BE2C (cell line): ENCODE measurements at regions not wholly inside any gene's neighbourhood (a gene's known extent, or its start where the extent isn't known, plus 50 kb on each side); places are given as distances from the start of the nearest gene placed in this dataset.
"Not testable (repeated sequence)": the region's sequence is repeated elsewhere in the genome, so short reads cannot be mapped to it uniquely, and the experiment has no call there.

ENCODE experiments used
- DNase-seq: peaks from one replicate; pipeline ENCODE4 v3.0.0-alpha.2; 2020
- H3K27me3 ChIP-seq: fragments of 250-450 bp; sonication (Bioruptor Pico); 2 replicates; pipeline ENCODE4 v1.5.1; 2020; ENCODE audit warnings: mild to moderate bottlenecking
- H3K36me3 ChIP-seq: fragments of 250-450 bp; sonication (Bioruptor Pico); 2 replicates; pipeline ENCODE4 v1.5.1; 2020; ENCODE audit warnings: mild to moderate bottlenecking
- H3K4me1 ChIP-seq: fragments of 250-450 bp; sonication (Bioruptor Pico); 2 replicates; pipeline ENCODE4 v1.5.1; 2020
- H3K4me3 ChIP-seq: 2 replicates; pipeline ENCODE4 v1.5.1; 2011; ENCODE audit warnings: low read depth, low read length
- H3K9me3 ChIP-seq: fragments of 250-450 bp; sonication (Bioruptor Pico); 2 replicates; pipeline ENCODE4 v1.5.1; 2020
- TF ChIP-seq, protein P1 (sequence below): IDR thresholded peaks from 2 replicates; pipeline ENCODE4 v1.5.1; 2012; ENCODE audit warnings: mild to moderate bottlenecking, low read depth, low read length

DNA sequence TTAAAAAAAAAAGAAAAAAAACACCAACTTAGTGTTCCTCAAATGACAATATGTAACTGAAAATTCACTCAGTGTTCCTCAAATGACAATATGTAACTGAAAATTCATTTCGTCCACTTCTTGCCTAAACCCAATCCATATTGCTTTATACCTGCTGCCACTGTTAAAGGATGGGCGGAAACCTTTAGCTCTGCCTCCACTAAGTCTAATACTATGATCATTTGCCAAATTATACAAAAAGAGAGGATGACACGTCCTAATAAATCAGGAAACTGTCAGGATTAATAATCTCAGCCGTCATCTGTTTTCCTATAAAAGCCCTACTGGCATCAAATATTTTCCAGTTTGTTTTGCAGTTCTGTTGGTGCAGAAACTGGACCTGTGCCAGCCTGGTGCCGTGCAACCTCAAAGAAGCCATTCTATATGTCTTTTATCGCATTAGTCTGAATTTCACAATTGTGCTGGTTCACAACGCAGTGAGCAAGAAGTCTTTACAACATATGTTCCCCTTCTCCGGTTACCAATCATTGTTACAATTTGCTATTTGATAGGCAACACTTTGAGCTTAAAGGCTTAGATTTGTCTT is 160.4 kb upstream of the KCNH8 start:
- Histone ChIP-seq H3K9me3 (no peaks in the 10 kb centered on the region), H3K4me3 (no peak overlapping the region), H3K4me1 (no peaks in the 10 kb centered on the region), H3K36me3 (no peaks in the 10 kb centered on the region), H3K27me3 (no peaks in the 10 kb centered on the region; the same call in 1 of the 2 replicates)
- no peak for DNase-seq
- TF ChIP-seq, protein P1, sequence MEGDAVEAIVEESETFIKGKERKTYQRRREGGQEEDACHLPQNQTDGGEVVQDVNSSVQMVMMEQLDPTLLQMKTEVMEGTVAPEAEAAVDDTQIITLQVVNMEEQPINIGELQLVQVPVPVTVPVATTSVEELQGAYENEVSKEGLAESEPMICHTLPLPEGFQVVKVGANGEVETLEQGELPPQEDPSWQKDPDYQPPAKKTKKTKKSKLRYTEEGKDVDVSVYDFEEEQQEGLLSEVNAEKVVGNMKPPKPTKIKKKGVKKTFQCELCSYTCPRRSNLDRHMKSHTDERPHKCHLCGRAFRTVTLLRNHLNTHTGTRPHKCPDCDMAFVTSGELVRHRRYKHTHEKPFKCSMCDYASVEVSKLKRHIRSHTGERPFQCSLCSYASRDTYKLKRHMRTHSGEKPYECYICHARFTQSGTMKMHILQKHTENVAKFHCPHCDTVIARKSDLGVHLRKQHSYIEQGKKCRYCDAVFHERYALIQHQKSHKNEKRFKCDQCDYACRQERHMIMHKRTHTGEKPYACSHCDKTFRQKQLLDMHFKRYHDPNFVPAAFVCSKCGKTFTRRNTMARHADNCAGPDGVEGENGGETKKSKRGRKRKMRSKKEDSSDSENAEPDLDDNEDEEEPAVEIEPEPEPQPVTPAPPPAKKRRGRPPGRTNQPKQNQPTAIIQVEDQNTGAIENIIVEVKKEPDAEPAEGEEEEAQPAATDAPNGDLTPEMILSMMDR = no peak

- TF ChIP-seq, protein P1 = no peak
- no peaks in the 10 kb centered on the region for H3K4me1 ChIP-seq
Measured at GRCh38 chr3:18987070-18987469, 161.2 kb upstream of the KCNH8 start.

GRCh38 chr3:18982920-18983319 is 165.4 kb upstream of the KCNH8 start:
- Histone ChIP-seq H3K4me1 (no peaks in the 10 kb centered on the region), H3K36me3 (no peaks in the 10 kb centered on the region), H3K4me3 (no peak overlapping the region), H3K27me3 (no peaks in the 10 kb centered on the region), H3K9me3 (no peaks in the 10 kb centered on the region)
- TF ChIP-seq, protein P1 = no peak
- DNase-seq = no peak

More at GRCh38 chr3:18987070-18987469, 161.2 kb upstream of the KCNH8 start:
- H3K27me3 ChIP-seq = no peaks in the 10 kb centered on the region; the same call in 1 of the 2 replicates
- H3K4me3 ChIP-seq = no peak overlapping the region
- DNase-seq = no peak
- H3K9me3 ChIP-seq = no peaks in the 10 kb centered on the region
- H3K36me3 ChIP-seq = no peaks in the 10 kb centered on the region

DNA sequence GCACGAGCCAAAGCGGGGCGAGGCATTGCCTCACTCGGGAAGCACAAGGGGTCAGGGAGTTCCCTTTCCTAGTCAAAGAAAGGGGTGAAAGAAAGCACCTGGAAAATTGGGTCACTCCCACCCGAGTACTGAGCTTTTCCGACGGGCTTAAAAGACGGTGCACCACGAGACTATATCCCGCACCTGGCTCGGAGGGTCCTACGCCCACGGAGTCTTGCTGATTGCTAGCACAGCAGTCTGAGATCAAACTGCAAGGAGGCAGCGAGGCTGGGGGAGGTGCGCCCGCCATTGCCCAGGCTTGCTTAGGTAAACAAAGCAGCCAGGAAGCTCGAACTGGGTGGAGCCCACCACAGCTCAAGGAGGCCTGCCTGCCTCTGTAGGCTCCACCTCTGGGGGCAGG is 172.2 kb upstream of the KCNH8 start:
- not testable (repeated sequence) for H3K4me1 ChIP-seq, H3K4me3 ChIP-seq, H3K27me3 ChIP-seq, H3K36me3 ChIP-seq, DNase-seq, H3K9me3 ChIP-seq

GRCh38 chr3:18968120-18968519 is 180.2 kb upstream of the KCNH8 start:
- Histone ChIP-seq H3K9me3 (no peaks in the 10 kb centered on the region), H3K4me3 (no peak overlapping the region), H3K27me3 (no peaks in the 10 kb centered on the region), H3K4me1 (no peaks in the 10 kb centered on the region), H3K36me3 (no peaks in the 10 kb centered on the region)
- DNase-seq = no peak
- TF ChIP-seq, protein P1 = no peak

DNA sequence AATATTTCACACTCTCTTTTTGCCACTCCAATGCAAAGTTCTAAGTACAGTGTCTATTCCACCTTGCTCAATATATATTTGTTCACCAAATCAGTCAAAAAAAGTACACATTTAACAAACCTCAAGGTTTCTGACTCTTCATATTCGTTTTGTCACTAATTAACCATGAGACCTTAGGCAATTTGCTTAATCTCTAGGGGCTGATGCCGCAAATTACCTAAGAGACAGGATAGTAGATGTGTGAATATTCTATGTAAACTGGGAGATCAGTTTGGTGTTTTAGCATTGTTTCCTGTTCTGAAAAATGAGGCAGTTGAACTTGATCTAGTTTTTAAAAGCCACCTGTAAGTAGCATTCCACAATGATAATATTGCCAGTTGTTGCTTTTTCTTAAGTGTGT is 182.5 kb upstream of the KCNH8 start:
- no peak overlapping the region for H3K4me3 ChIP-seq
- DNase-seq = no peak
- TF ChIP-seq, protein P1 = no peak
- no peaks in the 10 kb centered on the region for H3K27me3 ChIP-seq
- no peaks in the 10 kb centered on the region for H3K9me3 ChIP-seq
- no peaks in the 10 kb centered on the region for H3K36me3 ChIP-seq
- no peaks in the 10 kb centered on the region for H3K4me1 ChIP-seq

DNA sequence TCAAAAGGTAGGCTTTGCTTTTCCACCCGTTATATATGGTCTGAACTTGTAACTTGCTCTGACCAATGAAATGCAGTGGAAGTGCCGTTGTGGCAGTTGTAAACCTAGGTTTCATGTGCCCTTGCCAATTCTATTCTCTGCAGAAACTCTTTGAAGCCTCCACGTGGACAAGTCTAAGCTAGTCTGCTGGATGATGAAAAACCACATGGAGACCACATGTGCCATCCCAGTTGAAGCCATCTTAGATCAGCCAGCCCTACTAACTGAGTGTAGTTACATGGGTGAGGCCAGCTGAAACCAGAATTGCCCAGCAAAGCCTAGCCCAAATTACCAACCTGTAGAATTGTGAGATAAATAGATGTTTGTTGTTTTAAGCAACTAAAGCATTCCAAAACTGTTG is 183.7 kb upstream of the KCNH8 start:
- H3K4me1 ChIP-seq = no peaks in the 10 kb centered on the region
- no peak overlapping the region for H3K4me3 ChIP-seq
- no peaks in the 10 kb centered on the region for H3K36me3 ChIP-seq
- no peak for DNase-seq
- TF ChIP-seq, protein P1 = no peak
- no peaks in the 10 kb centered on the region for H3K9me3 ChIP-seq
- H3K27me3 ChIP-seq = no peaks in the 10 kb centered on the region
